ENCODE measurements at regions not wholly inside any gene's neighbourhood (a gene's known extent, or its start where the extent isn't known, plus 50 kb on each side); places are given as distances from the start of the nearest gene placed in this dataset.
"Not testable (repeated sequence)": the region's sequence is repeated elsewhere in the genome, so short reads cannot be mapped to it uniquely, and the experiment has no call there.

DNA sequence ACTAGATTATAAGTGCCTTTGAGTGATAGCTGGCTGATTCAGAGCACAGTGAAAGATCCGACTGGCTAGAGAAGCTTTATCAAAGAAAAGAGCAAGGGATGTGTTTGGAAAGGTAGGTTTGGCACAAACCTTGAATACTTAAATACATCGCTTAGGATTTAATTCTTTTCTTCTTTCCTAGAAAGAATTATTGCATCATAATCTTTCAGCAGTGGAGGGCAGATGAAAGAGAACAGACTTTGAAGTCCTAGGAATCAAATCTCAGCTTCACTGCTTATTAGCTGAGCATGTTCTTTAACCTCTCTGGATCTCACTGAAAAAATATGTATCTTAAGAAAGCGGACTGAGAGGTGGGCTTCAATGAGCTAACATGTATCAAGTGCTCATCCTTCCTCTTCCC, 122.8 kb downstream of the ZNF365 start:
- DNase-seq (ENCODE audit: low read depth in 2 of 2), result no peak

DNA sequence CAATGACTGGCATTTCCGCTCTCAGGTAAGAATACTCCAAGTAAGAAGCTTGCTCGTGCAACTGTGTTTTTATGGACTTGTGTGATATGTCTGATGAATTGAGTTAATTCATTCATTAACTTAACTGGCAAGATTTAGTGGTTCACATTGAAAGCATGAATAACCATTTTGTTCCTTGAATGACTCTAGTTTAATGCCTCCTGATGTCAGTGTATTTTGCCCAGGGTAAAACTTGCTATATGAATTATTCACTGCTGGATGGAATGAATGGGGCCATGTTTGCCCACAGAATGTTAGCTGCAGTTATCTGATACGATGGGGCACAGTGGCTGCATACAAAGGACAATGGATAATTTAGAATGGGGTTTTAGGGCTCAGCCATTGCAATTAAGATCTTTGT, 124.1 kb downstream of the ZNF365 start:
- no peak for DNase-seq (ENCODE audit: low read depth in 2 of 2)

DNA sequence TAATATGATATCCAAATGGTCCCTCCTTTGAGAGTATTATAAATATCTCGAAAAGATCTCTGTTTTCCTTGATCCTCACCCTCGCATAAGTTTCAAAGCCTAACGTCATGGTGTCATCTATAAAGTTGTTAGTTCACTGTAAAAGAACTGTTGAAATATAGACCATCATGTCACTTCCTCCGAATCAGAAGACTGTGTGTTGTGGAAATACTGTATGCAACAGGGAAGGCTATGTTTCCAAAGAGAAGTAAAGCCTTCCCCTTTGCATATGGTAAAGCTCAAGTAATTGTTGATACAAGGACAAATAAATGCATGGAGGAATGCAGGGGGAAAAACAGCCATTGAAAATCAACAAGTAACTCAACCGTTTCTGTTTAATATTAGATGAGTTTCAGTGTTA, 125.9 kb downstream of the ZNF365 start:
- DNase-seq (ENCODE audit: low read depth in 2 of 2), result not testable (repeated sequence)

DNA sequence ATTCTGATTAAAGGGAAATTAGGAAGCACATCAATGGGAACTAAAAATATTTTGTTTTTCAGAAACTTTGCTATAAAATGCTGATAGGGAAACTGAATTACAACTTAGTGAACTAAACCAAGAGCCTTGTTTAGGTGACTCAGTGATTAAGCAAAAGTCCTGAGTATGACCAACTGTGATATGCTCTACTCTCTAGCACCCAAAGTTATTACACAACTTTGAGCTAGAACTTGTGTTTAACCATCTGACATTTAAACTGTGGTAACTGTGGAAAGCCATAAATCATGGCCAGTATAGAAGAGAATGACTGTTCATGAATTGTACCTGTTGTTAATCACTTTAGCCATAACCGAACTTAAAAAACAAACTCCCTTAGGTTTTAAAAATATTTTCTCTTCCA, 127.4 kb downstream of the ZNF365 start:
- DNase-seq (ENCODE audit: low read depth in 2 of 2), result no peak

DNA sequence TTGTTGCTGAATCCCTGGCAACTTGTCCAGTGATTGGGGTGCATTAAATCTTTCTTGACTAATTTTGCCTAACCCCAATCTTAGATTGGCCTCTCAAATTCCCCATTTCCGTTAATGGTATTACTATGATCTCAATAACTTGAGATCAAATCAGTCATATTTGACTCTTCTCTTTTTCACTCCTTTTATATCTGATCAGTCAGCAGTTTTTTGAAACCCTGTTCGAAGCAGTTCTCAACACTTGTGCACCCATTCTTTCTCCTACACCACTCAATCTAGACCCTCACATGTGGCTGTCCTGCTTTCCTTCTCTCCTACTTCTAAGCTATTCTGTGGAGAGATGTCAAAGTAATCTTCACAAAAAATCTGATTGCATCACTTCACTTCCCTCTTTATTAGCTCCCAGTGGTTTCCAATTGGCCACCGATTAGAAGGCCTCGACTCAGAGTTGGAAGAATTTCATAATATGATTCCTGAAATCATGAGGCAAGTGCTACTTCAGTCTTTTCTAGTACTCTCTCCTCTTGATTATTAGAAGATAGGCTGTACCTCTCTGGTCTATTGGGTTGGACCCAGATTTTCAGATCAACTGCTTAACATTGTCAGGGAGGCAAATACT, 128.9 kb downstream of the ZNF365 start:
- DNase-seq (ENCODE audit: low read depth in 2 of 2), result no peak

DNA sequence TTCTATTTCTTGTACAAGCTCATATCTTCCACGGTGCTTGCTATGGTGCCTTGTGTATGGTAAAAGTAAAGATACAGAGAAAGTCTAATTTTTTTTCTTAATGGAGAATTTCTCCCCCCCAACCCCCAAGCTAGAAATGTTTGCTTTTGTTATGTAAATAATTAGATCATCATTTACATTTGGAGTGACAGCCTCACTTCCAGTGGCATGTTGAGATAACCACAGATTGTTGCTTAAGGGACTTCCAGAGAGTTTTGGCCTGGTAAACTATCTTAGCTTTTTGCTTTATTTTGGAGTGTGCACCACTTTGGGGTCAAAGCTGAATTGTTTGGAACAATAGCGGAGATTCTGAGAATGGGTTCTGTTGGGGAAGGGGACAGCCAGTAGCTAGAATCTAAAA, 129.7 kb downstream of the ZNF365 start:
- no peak for DNase-seq (ENCODE audit: low read depth in 2 of 2)

DNA sequence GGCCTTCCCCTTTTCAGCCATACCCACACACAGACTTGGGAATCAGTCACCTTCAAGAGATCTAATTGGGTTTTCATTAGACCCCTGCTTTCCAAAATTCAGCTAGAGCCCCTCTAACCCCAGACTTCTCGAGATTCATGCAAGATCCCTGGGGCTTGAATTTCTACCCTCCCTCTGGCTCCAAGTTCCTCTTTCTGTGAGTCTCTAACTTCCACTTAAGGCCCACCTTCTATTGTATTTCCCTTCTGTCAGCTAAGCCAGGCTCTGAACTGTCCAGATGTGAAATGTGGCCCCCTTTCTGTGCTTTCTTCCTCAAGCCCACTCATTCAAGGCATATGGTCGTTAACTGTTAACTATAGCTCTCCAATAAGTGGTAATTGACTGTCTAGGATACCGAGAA, 132.2 kb downstream of the ZNF365 start:
- DNase-seq (ENCODE audit: low read depth in 2 of 2), result no peak

DNA sequence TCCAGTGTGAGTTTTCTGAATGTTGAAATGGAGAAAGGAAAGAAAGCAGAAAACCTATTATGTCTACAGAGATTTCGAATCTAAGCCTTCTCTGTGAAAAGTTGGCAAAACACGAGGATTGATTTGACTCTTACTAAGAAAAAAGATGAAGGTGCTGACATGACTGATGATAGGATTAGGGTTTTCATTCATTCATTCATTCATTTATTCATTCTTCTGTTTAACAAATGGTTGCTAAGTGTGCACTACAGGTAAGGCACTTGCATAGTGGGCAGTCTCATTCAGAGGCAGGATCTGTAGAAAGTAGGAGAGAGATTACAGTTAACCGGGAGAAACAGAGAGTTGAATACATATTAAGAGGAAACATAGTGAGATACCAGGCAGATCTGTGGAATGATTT, 137.1 kb downstream of the ZNF365 start:
- no peak for DNase-seq (ENCODE audit: low read depth in 2 of 2)

DNA sequence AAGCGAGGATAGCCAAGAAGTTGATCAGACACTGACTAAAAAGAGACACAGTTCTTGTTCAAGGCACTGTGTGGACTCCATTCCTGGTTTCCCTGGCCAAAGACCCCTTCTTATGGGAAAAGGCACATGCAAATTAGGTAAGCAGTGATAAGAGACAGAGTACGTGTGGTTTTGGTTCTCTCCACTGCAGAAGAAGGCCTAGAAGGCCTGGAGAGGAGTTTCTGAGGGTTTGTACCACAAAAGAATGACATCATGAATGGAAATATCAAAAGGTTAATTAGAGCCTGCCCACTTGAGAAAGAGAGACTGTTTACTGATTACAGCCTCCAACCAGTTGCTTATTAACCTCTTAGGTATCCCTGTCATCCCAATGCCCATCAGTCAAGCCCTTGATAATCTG, 137.5 kb downstream of the ZNF365 start:
- no peak for DNase-seq (ENCODE audit: low read depth in 2 of 2)

DNA sequence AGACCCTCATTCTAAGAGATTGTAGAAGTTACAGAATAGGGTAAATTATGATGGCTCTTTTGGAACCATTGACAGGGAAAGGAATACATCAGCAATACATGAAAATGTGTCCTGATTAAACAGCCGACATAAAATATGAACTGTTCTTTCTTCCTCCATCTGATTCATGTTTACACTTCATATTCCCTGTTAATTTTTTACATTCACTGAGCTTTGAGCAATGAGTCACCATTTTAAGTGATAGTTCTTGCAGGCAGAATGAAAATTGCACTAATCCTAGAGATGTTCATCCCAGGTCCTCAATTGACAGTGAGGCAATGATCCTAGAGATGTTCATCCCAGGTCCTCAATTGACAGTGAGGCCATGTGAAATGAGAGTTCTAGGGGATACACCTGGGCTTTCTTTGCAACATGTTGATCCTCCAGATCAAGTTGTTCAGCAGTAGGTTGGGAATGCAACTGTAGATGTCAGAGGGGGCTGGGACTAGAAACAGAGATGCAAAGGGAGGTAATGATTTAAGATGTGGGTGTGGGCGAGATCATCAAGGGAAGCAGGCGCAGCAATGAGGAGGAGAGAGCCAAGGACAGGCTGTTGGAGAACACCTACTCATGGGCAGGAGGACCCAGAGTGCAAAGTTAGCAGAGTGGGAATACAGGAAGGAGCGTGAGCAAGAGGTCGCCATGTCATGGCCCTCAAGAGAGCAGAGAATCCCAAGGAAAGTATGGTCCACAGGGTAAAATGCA, 138.7 kb downstream of the ZNF365 start:
- no peak for DNase-seq (ENCODE audit: low read depth in 2 of 2)

DNA sequence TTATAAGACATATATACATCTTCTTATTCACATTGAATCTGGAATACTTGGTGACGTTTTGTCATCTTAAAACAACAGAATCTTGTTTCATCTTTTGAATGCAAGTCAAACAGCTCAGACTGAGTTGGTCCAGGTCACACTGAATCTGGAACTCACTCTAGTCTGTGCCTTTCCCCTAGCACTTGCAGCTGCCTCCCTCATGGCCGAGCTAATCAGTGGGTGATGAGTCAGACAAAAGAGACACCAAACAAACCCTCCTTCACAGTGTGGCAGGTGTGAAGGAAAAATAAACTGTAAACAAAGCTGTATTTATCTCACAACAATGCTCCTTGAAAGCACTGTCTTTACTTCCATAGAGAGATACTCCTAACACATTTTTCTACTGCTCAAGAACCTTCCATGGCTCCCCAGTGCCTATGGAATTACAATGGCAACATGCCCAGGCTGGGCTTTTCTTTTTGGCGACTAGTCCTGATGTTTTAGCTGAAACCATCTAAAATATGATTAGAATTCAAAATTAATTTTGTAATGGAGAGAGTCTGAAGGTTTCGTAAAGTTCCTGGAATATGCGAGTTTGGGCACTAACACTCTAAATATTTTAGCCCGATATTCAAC, 140.0 kb downstream of the ZNF365 start:
- no peak for DNase-seq (ENCODE audit: low read depth in 2 of 2)

DNA sequence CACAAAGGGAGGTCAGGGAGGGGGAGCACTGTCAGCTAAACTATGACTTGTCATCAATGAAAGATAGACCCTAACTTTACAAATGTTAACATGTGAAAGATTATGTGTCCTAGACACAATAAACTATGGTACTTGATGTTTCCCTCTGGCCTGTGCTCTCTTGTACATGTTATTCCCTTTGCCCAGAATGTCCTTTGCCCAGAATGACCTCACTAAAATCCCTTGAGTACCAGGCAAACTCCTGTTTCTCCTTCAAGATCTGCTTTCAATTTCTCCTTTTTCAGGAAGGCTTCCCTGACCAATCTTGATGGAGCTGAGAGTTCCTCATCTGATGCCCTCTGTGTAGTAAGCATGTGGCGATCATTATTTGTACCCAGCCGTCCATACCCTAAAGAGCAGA, 143.1 kb downstream of the ZNF365 start:
- no peak for DNase-seq (ENCODE audit: low read depth in 2 of 2)

DNA sequence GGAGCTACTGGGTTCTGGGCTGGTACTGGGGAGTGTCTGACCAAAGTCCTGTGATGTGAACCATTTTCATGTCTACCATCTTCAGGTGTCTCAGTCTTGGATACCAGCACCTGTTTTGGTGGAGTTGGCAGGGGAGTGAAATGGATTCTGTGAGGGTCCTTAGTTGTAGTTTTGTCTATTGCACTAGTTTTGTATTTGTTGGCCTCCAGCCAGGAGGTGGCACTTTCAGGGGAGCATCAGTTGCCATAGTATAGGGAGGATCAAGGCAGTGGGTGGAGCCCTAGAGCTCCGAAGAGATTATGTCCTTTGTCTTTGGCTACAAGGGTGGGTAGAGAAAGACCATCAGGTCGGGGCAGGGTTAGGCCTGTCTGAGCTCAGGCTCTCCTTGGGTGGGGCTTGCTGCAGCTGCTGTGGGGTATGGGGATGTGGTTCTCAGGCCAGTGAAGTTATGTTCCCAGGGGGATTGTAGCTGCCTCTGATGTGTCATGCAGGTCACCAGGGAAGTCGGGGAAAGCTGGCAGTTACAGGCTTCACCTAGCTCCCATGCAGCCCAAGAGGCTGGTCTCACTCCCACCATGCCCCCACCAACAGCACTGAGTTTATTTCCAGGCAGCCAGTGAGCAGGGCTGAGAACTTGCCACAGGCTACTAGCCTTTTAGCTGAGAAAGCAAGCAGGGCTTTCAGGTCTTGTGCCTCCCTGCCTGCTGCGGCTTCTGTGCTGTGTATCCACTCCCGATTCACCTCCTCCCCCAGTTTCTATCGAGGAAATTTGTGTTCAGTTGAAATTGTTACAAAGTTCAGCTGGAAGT, 153.1 kb downstream of the ZNF365 start:
- DNase-seq (ENCODE audit: low read depth in 2 of 2), result no peak

DNA sequence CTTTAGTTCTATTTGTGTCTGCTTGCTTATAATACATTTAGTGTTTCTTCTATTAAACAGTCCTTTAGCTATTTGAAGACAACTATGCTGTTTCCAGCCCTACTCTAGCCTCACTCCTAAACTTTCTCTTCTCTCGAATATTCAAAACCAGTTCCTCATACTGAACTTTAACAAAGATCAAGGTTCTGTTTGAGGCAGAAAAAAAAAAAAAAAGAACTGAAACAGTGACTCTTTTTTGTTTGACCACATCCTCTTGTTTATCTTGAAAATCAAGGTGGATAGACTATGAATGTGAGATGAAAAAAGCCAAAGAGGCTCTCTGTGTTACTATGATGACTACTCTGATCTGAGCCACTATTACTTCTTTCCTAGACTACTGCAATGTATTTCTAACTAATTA, 154.3 kb downstream of the ZNF365 start:
- DNase-seq (ENCODE audit: low read depth in 2 of 2), result no peak

DNA sequence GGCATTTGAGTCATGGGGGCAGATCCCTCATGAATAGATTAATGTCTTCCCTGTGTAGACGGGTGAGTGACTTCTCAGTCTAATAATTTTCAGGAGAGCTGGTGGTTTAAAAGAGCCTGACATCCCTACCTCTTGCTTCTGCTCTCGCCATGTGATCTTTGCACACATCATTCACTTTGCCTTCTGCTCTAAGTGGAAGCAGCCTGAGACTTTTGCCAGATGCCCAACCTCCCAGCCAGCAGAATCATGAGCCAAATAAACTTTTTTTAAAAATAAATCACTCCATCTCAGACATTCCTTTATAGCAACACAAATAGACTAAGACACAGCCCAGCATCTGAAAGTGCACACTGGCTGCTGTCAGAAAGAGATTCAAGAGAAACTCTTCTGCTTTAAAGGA, 155.2 kb downstream of the ZNF365 start:
- DNase-seq (ENCODE audit: low read depth in 2 of 2), result no peak

DNA sequence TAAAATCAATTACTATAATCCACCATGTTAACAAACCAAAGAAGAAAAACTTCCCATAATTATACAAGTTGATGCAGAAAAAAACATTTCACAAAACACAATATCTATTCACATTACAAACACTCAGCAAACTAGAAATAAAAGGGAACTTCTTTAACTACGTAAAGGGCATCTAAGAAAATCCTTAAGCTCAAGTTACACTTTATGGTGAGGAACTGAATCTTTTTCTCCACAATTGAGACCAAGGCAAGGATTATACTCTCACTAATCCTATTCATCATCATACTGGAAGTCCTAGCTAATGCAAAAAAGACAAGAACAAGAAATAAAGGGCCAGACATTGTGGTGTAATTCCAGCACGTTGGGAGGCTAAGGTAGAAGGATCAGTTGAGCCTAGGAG, 159.9 kb downstream of the ZNF365 start:
- no peak for DNase-seq (ENCODE audit: low read depth in 2 of 2)

DNA sequence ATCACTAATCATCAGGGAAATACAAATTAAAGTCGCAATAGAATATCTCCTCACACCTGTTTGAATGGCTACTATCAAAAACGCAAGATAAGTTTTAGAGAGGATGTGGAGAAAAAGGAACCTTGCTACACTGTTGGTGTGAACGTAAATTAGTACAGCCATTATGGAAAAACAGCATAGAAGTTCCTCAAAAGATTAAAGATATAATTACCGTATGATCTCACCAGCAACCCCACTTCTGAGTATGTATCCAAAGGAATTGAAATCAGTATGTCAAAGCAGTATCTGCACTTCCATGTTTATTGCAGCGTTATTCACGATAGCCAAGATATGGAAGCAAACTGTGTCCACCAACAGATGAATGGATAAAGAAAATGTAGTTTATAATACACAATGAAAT, 164.4 kb downstream of the ZNF365 start:
- DNase-seq (ENCODE audit: low read depth in 2 of 2), result no peak

DNA sequence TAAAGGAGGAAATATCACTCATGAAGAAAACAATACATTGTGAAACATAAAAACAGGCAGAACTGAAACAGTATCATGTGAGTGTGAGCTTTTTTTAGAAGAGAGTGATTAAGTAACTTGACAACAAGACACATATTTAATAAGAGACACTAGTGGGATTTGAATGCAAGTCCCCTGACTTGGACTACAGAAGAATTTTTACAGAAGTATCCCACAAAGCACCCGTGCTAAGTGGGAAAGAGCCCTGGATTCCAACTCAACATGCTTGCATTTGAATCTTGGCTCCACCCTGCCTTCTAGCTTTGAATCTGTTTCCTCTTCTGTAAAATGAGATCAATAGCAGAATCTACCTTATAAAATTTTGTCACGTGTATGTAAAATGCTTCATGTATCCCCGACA, 166.2 kb downstream of the ZNF365 start:
- DNase-seq (ENCODE audit: low read depth in 2 of 2), result no peak

DNA sequence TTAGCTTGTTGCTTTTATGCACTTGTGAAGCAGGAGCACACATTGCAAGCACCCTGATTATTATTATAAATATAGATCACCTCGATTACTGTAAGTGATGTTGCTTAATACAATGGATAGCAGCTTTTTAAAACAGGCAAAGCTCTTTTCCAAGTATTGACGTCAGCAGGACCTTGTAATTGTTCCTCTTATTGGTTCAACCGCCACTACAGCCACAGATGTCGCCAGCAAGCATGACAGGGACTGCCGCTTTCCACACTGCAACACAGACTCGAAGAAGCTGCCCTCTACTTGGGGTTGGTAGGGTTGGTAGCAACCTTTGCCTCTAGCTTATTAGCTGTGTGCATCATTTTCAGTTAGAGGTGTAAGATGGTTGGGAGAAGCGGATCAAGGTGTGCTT, 167.6 kb downstream of the ZNF365 start:
- no peak for DNase-seq (ENCODE audit: low read depth in 2 of 2)

DNA sequence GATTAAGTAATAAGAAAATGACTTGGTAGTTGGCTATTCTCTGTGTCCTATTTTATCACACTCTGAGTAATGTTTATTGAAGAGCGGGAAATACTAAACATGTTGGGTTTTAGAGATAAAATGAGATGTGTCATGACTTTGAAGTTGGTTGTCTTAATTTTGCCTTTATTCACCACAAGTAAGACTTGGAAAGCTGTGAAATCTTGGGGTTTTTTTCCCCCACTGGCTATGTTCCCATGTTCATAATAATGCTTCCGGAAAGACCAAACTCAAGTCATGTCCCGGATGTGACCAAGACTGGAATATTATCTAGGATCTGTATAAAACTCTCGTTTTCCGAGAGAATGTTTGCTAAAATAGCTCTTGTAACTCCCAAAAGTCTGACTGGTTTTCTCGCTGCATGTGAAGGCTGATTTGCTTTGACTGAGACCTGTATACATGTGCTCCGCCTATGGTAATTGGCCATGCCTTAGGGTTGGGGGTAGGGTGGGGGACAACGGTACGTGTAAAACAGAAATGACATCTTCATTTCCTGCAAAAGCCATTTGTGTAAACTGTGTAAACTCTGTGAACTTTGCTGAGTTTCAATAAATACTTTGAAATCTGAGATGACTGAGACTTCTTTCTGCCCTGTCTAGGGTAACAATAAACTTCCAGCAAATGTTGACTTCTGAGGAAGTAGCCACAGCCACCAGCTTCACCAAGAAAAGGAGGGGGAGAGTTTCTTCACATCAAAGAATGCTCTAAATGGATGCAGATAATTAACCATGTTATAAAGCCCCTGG, 169.6 kb downstream of the ZNF365 start:
- DNase-seq (ENCODE audit: low read depth in 2 of 2), result no peak

DNA sequence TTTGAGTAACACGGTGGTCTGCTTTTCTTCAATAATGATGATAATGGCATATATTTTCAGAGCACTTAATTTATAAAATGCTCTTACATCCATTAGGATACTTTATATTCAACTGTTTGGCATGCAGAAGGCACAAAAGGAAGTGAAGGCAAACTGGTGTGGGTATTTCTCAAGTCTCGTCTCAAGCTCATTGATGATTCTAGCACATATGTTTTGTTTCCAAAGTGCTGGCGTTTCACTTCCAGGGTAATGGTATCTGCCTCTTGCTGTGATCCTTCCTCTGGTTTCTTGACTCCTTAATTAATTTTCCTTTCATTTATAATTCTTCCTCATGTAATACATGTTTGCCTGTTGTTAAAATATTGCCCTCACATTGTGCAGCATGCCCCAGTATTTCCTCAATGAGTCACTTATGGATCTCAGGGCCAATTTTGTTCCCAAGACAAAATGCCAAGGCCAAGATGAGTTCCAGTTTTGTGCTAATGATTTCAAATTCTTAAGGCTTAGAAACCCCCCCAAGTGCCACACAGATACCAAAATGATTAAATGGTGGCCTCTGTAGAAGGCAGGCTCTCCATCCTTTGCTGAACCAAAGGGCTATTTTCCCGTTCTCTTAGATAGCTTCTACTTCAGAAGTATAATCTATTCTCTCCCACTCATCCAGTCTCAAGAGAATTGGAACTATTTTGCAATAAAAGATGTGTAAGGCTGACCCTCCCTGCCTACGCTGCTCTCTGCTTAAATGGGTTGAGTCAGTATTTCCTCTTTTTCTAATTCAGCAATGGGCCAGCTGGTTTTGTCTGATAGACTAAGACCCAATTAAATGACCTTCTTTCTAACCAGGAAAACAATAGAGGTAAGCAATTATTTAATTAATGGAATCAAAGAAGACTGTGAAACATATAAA, 171.2 kb downstream of the ZNF365 start:
- DNase-seq (ENCODE audit: low read depth in 2 of 2), result no peak

Data from stimulated activated CD8-positive, alpha-beta memory T cell treated with anti-CD3 and anti-CD28 coated beads, Interleukin-15, amount 100 ng/mL, for 48 hours (primary cell).